Lower lobe of right lung (tissue), 2 donors: ENCODE measurements at regions not wholly inside any gene's neighbourhood (a gene's known extent, or its start where the extent isn't known, plus 50 kb on each side); places are given as distances from the start of the nearest gene placed in this dataset.
A peak's percentile ranks its signal among the peaks of the same experiment; 100 is the strongest.

Source experiments
- ATAC-seq, 2 donors: fragments of 200-7000 bp; cut with Tn5 transposase; one replicate each; pipeline ENCODE4 v1.9.1; 2020 to 2022; ENCODE audit warnings: mild to moderate bottlenecking in 2 of 2, moderate library complexity in 2 of 2
- DNase-seq: peaks from one replicate; pipeline ENCODE4 v3.0.0-alpha.2; 2020
- H3K27ac ChIP-seq: fragments of 200-600 bp; one replicate; pipeline ENCODE4 v1.8.0; 2022
- H3K27me3 ChIP-seq: fragments of 200-600 bp; one replicate; pipeline ENCODE4 v1.8.0; 2022; ENCODE audit warnings: low read depth
- H3K36me3 ChIP-seq: fragments of 200-600 bp; one replicate; pipeline ENCODE4 v1.8.0; 2022; ENCODE audit warnings: mild to moderate bottlenecking
- H3K4me1 ChIP-seq: fragments of 200-600 bp; one replicate; pipeline ENCODE4 v1.8.0; 2022
- H3K4me3 ChIP-seq: fragments of 200-600 bp; one replicate; pipeline ENCODE4 v1.8.0; 2022; ENCODE audit warnings: mild to moderate bottlenecking
- H3K9me3 ChIP-seq: fragments of 200-600 bp; one replicate; pipeline ENCODE4 v1.8.0; 2022
- intact Hi-C: fragments of 100-400 bp; cut with DNase I; formaldehyde crosslinking; loops from one replicate; pipeline ENCODE4 v1.11.0; 2022
- TF ChIP-seq, protein P1 (sequence below): fragments of 200-600 bp; IDR thresholded peaks from one replicate; pipeline ENCODE4 v1.8.0; 2022; ENCODE audit warnings: antibody characterized with exemption, mild to moderate bottlenecking
- donor health status: DM: no; HTN: yes; CAD: no; lungs with severe emphysema.

GRCh38 chr19:28207244-28207643 is 1005.7 kb downstream of the UQCRFS1 start:
- H3K4me3 ChIP-seq = no peak overlapping the region
- TF ChIP-seq, protein P1, sequence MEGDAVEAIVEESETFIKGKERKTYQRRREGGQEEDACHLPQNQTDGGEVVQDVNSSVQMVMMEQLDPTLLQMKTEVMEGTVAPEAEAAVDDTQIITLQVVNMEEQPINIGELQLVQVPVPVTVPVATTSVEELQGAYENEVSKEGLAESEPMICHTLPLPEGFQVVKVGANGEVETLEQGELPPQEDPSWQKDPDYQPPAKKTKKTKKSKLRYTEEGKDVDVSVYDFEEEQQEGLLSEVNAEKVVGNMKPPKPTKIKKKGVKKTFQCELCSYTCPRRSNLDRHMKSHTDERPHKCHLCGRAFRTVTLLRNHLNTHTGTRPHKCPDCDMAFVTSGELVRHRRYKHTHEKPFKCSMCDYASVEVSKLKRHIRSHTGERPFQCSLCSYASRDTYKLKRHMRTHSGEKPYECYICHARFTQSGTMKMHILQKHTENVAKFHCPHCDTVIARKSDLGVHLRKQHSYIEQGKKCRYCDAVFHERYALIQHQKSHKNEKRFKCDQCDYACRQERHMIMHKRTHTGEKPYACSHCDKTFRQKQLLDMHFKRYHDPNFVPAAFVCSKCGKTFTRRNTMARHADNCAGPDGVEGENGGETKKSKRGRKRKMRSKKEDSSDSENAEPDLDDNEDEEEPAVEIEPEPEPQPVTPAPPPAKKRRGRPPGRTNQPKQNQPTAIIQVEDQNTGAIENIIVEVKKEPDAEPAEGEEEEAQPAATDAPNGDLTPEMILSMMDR = no peak
- DNase-seq (no peak), ATAC-seq (no peak)
- H3K36me3 ChIP-seq = no peaks in the 10 kb centered on the region
- H3K27me3 ChIP-seq = no peaks in the 10 kb centered on the region
- intact Hi-C loops = no loop called here
- H3K27ac ChIP-seq = no peak overlapping the region
- H3K4me1 ChIP-seq = no peaks in the 10 kb centered on the region
- H3K9me3 ChIP-seq = no peaks in the 10 kb centered on the region

GRCh38 chr19:28201462-28201943 is 1011.4 kb downstream of the UQCRFS1 start:
- no peaks in the 10 kb centered on the region for H3K36me3 ChIP-seq
- TF ChIP-seq, protein P1 = no peak
- ATAC-seq = no peak
- no peaks in the 10 kb centered on the region for H3K9me3 ChIP-seq
- no peak overlapping the region for H3K4me3 ChIP-seq
- intact Hi-C loops = no loop called here
- no peak for DNase-seq
- H3K4me1 ChIP-seq = no peaks in the 10 kb centered on the region
- no peak overlapping the region for H3K27ac ChIP-seq
- H3K27me3 ChIP-seq = no peaks in the 10 kb centered on the region

DNA sequence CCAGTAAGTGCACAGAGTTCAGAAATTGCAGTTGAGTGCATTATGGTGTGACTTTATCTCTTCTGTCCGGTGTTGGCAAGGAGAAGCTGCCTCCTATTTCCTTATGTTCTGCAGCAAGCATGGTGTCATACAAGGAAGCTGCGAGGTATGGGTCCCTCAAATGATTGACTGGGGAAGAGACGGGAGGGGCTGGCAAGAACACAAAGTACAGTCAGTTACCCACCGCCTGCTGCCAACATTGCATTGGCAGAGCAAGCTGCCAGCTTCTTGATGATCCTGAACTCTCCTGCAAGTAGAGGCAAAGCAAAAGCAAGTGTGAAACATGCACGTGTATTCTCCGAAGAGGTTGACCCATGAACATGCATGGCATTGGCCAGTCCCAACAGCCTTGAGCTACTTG is 1013.6 kb downstream of the UQCRFS1 start:
- TF ChIP-seq, protein P1 = no peak
- Histone ChIP-seq H3K4me1 (no peaks in the 10 kb centered on the region), H3K4me3 (no peak overlapping the region), H3K27me3 (no peaks in the 10 kb centered on the region), H3K9me3 (no peaks in the 10 kb centered on the region), H3K36me3 (no peaks in the 10 kb centered on the region), H3K27ac (no peak overlapping the region)
- DNase-seq (no peak), ATAC-seq (no peak)
- intact Hi-C loops = no loop called here

DNA sequence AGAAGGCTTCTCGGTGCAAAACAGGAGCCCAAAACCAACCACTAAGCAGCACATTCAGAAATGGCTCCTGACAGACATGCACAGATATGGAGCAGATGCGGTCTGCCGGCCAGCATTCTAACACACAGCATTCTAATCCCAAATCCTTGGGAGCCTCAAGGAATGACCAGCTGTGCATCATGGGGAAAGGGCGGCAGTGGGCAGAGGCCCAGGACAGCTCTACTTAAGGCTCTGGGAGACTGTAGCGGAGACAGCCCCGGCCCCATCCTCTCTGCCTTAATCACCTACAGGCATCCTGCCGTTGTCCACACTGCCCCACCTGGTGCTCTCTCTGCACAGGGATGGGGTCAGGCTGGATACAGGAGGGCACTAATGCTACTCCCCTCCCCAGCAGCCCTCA is 1016.0 kb downstream of the UQCRFS1 start:
- DNase-seq (no peak), ATAC-seq (peak in 1 of 2 donors; percentile 37)
- Histone ChIP-seq H3K4me3 (no peak overlapping the region), H3K9me3 (no peaks in the 10 kb centered on the region), H3K27me3 (no peaks in the 10 kb centered on the region), H3K4me1 (no peaks in the 10 kb centered on the region), H3K36me3 (no peaks in the 10 kb centered on the region), H3K27ac (no peak overlapping the region)
- TF ChIP-seq, protein P1 = no peak
- intact Hi-C loops = no loop called here

GRCh38 chr19:28196101-28196500 is 1016.9 kb downstream of the UQCRFS1 start:
- Histone ChIP-seq H3K9me3 (no peaks in the 10 kb centered on the region), H3K27me3 (no peaks in the 10 kb centered on the region), H3K4me3 (no peak overlapping the region), H3K27ac (no peak overlapping the region), H3K36me3 (no peaks in the 10 kb centered on the region), H3K4me1 (no peaks in the 10 kb centered on the region)
- TF ChIP-seq, protein P1 = no peak
- intact Hi-C loops = no loop called here
- ATAC-seq (no peak), DNase-seq (no peak)

- DNase-seq (no peak), ATAC-seq (no peak)
- H3K9me3 ChIP-seq = no peaks in the 10 kb centered on the region
- no peak overlapping the region for H3K4me3 ChIP-seq
- TF ChIP-seq, protein P1 = no peak
- H3K27me3 ChIP-seq = no peaks in the 10 kb centered on the region
- H3K27ac ChIP-seq = no peak overlapping the region
- no peaks in the 10 kb centered on the region for H3K4me1 ChIP-seq
- intact Hi-C loops = no loop called here
- no peaks in the 10 kb centered on the region for H3K36me3 ChIP-seq
Observed at GRCh38 chr19:28185646-28186045, 1027.3 kb downstream of the UQCRFS1 start.
